ENCODE measurements at regions not wholly inside any gene's neighbourhood (a gene's known extent, or its start where the extent isn't known, plus 50 kb on each side); places are given as distances from the start of the nearest gene placed in this dataset.

GRCh38 chr16:7055443-7055842, 277.2 kb upstream of the RBFOX1 start:
- TF ChIP-seq REST (IDR thresholded peaks at IDR 0.05; ENCODE audit: insufficient read depth in 1 of 2, low read depth in 2 of 2, low read length in 2 of 2), result no peak
- TF ChIP-seq SIN3A (IDR thresholded peaks at IDR 0.05; ENCODE audit: borderline replicate concordance, insufficient read depth, low read length), result no peak
